ENCODE measurements at regions not wholly inside any gene's neighbourhood (a gene's known extent, or its start where the extent isn't known, plus 50 kb on each side); places are given as distances from the start of the nearest gene placed in this dataset.

DNA sequence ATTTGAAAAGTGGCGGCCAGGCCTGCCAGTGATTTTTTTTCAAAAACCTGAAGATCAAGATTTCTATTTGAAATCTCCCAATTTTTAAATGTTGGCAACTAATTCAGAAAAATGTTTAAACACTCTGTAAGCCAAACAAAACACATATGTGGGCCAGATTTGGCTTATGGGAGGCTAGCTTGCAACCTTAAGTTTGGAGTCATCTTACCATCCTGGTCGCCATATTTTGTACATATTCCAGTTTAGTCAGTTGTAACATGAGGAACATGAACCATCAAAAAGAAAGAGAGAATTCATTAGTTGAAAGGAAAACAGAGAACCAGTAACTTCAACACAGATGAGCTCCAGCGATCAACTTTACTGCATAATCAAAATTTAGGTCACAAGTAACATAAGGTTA lies 115.4 kb downstream of the TMEM26 start:
- H3K4me3 Mint-ChIP-seq: no peak overlapping the region
- Histone ChIP-seq H3K79me2 (ENCODE audit: insufficient read depth, low read length) (no peaks in the 10 kb centered on the region), H3K36me3 (replicated peaks in 1 of 2; ENCODE audit: control insufficient read depth in 1 of 2, insufficient read depth in 2 of 2, low read length in 2 of 2) (no peaks in the 10 kb centered on the region), H3K27me3 (ENCODE audit: control insufficient read depth in 2 of 2, insufficient read depth in 2 of 2, low read length in 2 of 2) (no peaks in the 10 kb centered on the region), H3K4me1 (ENCODE audit: control insufficient read depth in 1 of 2, insufficient read depth in 2 of 2, low read length in 2 of 2) (no peaks in the 10 kb centered on the region), H3K9me3 (replicated peaks in 1 of 2; ENCODE audit: control insufficient read depth in 1 of 2, insufficient read depth in 1 of 2, low read length in 2 of 2) (no peaks in the 10 kb centered on the region), H4K20me1 (ENCODE audit: insufficient read depth, low read length) (no peaks in the 10 kb centered on the region), H3K27ac (ENCODE audit: low read depth in 1 of 2, low read length in 2 of 2) (no peak overlapping the region), H3K9ac (ENCODE audit: insufficient read depth, low read length, poor library complexity, severe bottlenecking) (no peak overlapping the region), H3K4me2 (replicated peaks; ENCODE audit: extremely low read depth, low read length, poor library complexity, severe bottlenecking) (no peak overlapping the region), H2AFZ (ENCODE audit: insufficient read depth, low read depth, low read length, poor library complexity, severe bottlenecking) (no peak overlapping the region), H3K4me3 (replicated peaks in 1 of 3; ENCODE audit: low read depth in 2 of 3, low read length in 3 of 3) (no peak overlapping the region)
- H3K9me3 Mint-ChIP-seq: peaks cover 0 to 4% (median 2%) of the 10 kb centered on the region in 7 donors
- H3K27me3 Mint-ChIP-seq (ENCODE audit: low read depth in 3 of 3): peaks cover 0 to 1% (median 0%) of the 10 kb centered on the region in 3 donors
- H3K27ac Mint-ChIP-seq: no peak overlapping the region
- H3K36me3 Mint-ChIP-seq: no peaks in the 10 kb centered on the region
- DNase-seq: no peak
- H3K4me1 Mint-ChIP-seq: no peaks in the 10 kb centered on the region
- TF ChIP-seq, protein P1, sequence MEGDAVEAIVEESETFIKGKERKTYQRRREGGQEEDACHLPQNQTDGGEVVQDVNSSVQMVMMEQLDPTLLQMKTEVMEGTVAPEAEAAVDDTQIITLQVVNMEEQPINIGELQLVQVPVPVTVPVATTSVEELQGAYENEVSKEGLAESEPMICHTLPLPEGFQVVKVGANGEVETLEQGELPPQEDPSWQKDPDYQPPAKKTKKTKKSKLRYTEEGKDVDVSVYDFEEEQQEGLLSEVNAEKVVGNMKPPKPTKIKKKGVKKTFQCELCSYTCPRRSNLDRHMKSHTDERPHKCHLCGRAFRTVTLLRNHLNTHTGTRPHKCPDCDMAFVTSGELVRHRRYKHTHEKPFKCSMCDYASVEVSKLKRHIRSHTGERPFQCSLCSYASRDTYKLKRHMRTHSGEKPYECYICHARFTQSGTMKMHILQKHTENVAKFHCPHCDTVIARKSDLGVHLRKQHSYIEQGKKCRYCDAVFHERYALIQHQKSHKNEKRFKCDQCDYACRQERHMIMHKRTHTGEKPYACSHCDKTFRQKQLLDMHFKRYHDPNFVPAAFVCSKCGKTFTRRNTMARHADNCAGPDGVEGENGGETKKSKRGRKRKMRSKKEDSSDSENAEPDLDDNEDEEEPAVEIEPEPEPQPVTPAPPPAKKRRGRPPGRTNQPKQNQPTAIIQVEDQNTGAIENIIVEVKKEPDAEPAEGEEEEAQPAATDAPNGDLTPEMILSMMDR (IDR thresholded peaks at IDR 0.05): no peak
- intact Hi-C loops (cut with micrococcal nuclease): no loop called here
- WGBS (ENCODE audit: insufficient coverage): no CpG with 5 or more reads among the region's 3 CpGs

DNA sequence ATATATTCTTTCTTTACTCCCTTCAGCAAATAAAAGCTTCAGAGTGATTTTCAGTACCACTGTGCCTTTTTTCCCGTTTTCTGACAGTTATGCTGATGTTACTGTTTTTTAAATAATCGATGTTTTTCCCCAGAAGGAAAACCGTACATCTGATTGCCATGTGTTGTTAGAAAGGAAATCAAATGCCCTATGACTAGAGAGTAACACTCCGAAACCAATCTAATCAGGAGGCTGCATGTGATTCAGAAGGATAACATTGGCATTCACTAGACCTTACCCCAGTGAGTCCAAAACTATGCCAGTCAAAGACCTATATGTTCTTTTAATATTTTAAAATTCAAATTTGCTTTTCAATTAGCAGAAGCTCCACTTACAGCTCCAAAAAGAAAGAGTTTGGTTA lies 116.3 kb downstream of the TMEM26 start:
- H3K27me3 ChIP-seq (ENCODE audit: control insufficient read depth in 2 of 2, insufficient read depth in 2 of 2, low read length in 2 of 2): no peaks in the 10 kb centered on the region
- no peak overlapping the region for H2AFZ ChIP-seq (ENCODE audit: insufficient read depth, low read depth, low read length, poor library complexity, severe bottlenecking)
- H3K4me3 ChIP-seq (replicated peaks in 1 of 3; ENCODE audit: low read depth in 2 of 3, low read length in 3 of 3): no peak overlapping the region
- intact Hi-C loops (cut with micrococcal nuclease): no loop called here
- no peaks in the 10 kb centered on the region for H3K79me2 ChIP-seq (ENCODE audit: insufficient read depth, low read length)
- H3K9me3 ChIP-seq (replicated peaks in 1 of 2; ENCODE audit: control insufficient read depth in 1 of 2, insufficient read depth in 1 of 2, low read length in 2 of 2): no peaks in the 10 kb centered on the region
- no peak overlapping the region for H3K4me2 ChIP-seq (replicated peaks; ENCODE audit: extremely low read depth, low read length, poor library complexity, severe bottlenecking)
- H3K9ac ChIP-seq (ENCODE audit: insufficient read depth, low read length, poor library complexity, severe bottlenecking): no peak overlapping the region
- Mint-ChIP-seq H3K4me1 (no peaks in the 10 kb centered on the region), H3K9me3 (peaks cover 0 to 3% (median 0%) of the 10 kb centered on the region in 7 donors), H3K27me3 (ENCODE audit: low read depth in 3 of 3) (peaks cover 0 to 3% (median 0%) of the 10 kb centered on the region in 3 donors), H3K4me3 (no peak overlapping the region), H3K27ac (no peak overlapping the region), H3K36me3 (no peaks in the 10 kb centered on the region)
- no peaks in the 10 kb centered on the region for H4K20me1 ChIP-seq (ENCODE audit: insufficient read depth, low read length)
- WGBS (ENCODE audit: insufficient coverage): no CpG with 5 or more reads among the region's 4 CpGs
- no peaks in the 10 kb centered on the region for H3K36me3 ChIP-seq (replicated peaks in 1 of 2; ENCODE audit: control insufficient read depth in 1 of 2, insufficient read depth in 2 of 2, low read length in 2 of 2)
- DNase-seq: no peak
- no peak overlapping the region for H3K27ac ChIP-seq (ENCODE audit: low read depth in 1 of 2, low read length in 2 of 2)
- TF ChIP-seq, protein P1 (IDR thresholded peaks at IDR 0.05): no peak
- H3K4me1 ChIP-seq (ENCODE audit: control insufficient read depth in 1 of 2, insufficient read depth in 2 of 2, low read length in 2 of 2): no peaks in the 10 kb centered on the region

All from CD14-positive monocyte (primary cell).